GM19468 (cell line): ENCODE measurements at regions not wholly inside any gene's neighbourhood (a gene's known extent, or its start where the extent isn't known, plus 50 kb on each side); places are given as distances from the start of the nearest gene placed in this dataset.

Experiments
- ATAC-seq: cut with Tn5 transposase; IDR thresholded peaks from one replicate; pipeline ENCODE4 v1.9.1; 2021; ENCODE audit warnings: mild to moderate bottlenecking, moderate library complexity, moderate number of reproducible peaks; ENCODE audit not compliant: unreplicated experiment; ENCODE audit errors: extremely low read depth

DNA sequence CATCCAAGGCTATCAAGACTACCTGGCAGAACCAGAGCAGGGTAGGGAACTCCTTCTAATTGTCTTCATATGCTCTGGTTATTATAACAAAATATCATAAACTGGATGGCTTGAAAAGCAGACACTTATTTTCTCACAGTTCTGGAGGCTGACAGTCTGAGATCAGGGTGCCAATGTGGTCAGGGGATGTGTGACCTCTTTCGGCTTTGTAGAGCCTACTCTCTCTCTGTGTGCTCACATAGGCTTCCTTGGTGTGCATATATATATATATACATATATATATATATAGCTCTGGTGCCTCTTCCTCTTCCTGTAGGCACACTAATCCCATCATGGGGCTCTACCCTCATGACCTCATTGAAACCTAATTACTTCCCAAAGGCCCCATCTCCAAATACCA lies 101.6 kb downstream of the ARL6IP6 start:
- ATAC-seq, result no peak

GRCh38 chr2:152815634-152816257 lies 97.3 kb downstream of the ARL6IP6 start:
- no peak for ATAC-seq

GRCh38 chr2:152814475-152815030 lies 96.1 kb downstream of the ARL6IP6 start:
- no peak for ATAC-seq

DNA sequence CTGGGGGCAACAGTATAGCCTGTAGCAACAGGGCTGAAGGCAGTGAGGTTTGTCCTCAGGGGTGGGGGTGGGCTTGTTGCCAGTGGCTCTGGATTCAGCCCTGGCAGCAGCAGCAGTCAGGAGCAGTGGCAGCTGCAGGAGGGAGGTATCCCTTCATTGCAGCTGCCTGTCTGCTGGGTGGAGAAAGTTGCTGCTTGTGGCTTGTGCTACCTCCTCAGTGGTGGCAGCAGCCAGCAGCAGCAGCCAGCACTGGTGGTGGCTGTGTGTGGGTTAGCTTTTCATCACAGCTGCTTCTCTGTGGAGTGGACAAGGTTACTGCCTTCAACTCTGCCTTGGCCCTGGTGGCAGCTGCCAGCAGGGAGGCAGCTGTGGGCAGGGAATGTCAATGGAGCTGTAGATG lies 94.9 kb downstream of the ARL6IP6 start:
- ATAC-seq, result no peak
